Esophagus squamous epithelium (tissue), 4 donors: ENCODE measurements at regions not wholly inside any gene's neighbourhood (a gene's known extent, or its start where the extent isn't known, plus 50 kb on each side); places are given as distances from the start of the nearest gene placed in this dataset.

ENCODE experiments used
- CTCF ChIP-seq, 6 experiments: fragments of 450-650 bp in 4 of 6; fragments of 200-600 bp in 2 of 6; sonication (generic) in 2 of 6; IDR thresholded peaks; one replicate each; pipeline ENCODE4 v1.5.1; 2016 to 2019; ENCODE audit warnings: antibody characterized with exemption in 6 of 6, mild to moderate bottlenecking in 4 of 6, moderate library complexity in 4 of 6
- POLR2A ChIP-seq, 4 donors: fragments of 450-650 bp; IDR thresholded peaks; one replicate each; pipeline ENCODE4 v1.6.1; 2017; ENCODE audit warnings: antibody characterized with exemption in 4 of 4, mild to moderate bottlenecking in 4 of 4, moderate library complexity in 3 of 4

- TF ChIP-seq CTCF (IDR thresholded peaks at IDR 0.05) (no peak), POLR2A (IDR thresholded peaks at IDR 0.05) (no peak)
These were observed 100.5 kb upstream of the SEC61G start for GRCh38 chr7:54859545-54859944.
